Activated gamma-delta T cell treated with Interleukin-2 at 50 U/mL for 16 hours (primary cell): ENCODE measurements at regions not wholly inside any gene's neighbourhood (a gene's known extent, or its start where the extent isn't known, plus 50 kb on each side); places are given as distances from the start of the nearest gene placed in this dataset.
"Not testable (repeated sequence)": the region's sequence is repeated elsewhere in the genome, so short reads cannot be mapped to it uniquely, and the experiment has no call there.

ENCODE experiments used
- DNase-seq: peaks from one replicate; pipeline ENCODE4 v3.0.0-alpha.2; 2020

DNA sequence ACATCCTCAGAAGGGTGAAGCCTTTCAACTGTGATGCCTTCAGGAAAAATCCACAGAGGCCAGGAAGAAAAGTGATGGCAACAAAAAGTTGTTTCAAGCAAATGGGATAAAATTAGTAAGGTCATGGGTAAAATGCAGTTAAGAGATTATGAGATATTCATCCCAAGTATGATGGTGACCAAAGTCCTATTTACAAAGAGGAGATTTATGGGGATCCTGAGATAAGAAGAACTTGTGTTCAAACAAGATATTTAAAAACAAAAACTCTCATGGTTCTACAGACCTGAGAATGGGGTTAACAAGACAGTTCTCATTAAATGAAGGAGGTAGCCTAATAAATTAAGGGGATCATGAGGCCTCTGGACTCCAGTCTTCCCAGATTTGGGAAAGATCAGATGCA, 184.4 kb downstream of the FCRL5 start:
- no peak for DNase-seq

DNA sequence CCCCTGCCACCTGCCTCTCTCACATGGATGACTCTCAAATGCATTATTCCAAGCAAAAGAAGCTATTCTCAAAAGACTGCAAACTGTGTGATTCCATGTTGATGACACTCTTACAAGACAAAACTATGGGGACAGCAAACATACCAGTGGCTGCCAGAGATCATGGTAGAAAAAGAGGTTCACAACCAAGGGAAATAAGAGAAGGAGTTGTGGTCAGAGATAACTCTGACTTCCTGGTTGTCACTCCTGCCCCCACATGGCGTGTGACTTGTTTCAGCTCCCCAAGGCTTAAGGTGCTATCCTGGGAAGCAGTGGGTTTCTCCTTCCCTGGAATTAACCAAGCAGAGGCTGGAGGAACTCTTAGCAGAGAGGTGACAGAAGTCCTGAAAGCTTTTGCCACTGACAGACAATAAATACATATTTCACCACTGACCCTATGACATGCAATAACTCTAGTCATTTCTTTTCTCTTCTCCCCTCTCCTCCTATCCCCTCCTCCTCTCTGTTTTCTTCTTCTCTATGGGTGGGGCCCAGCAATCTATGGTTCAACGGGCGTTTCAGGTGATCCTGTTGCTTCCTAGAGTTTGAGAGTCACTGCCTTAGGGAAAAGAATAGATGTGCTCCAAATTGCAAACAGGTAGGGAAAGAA, 185.1 kb downstream of the FCRL5 start:
- DNase-seq: no peak

DNA sequence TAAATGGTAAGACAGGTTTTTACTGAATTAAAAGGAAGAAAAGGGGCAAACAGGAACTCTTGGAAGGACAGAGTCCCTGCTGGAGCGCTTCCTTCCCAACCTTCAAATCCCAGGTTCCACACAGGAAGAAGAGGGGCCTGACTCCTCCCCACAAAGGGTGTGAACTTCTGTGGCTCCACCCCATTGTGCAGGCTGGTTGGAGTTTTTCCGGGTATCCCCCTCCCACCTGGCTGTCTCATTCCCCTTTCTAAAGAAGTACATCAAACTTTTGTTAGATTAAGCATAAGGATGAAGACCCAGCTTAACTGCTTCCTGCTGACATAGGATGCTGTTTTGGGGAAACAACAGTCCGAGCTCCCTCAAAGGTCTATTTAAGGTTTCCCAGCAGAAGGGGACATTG, 187.7 kb downstream of the FCRL5 start:
- DNase-seq: no peak

DNA sequence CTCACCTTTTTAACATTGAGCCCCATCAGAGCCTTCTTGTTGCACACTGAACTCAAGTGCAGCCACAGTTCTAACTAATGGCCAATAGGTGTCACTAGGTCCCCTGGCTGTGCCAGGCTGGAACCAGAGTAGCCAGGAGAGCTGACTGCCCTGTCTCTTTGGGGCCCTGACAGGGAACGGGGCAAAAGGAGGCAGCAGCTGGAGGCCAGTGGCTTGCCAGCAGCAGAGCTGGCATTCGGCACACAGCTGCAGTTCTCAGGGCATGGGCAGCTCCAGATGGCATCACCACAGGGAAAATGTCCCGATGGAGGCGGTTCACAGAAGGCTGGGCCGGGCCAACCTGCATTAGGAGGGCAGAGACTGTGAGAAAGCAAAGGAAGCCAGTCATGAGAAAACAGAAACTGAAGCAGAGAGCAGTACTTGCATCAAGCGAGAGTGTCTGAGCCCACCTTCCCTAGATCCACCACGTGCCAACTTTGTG, 188.6 kb downstream of the FCRL5 start:
- no peak for DNase-seq

DNA sequence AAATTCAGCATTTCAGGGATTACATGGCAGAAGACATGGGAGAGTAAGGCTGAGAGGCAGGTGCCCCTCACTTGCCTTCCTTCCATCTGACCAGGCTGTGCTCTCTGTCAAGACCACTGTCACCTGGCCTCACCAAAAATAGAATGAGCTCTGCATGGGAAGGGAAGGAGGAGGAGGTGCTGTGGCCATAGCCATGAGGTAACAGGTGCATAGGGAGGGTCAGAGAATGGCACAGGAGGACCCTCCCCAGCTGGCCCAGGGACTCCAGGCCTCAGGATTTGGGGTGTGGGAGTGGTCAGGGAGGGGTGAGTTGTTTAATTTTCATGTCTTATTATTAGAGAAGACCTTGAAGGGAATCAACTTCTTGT, 192.3 kb downstream of the FCRL5 start:
- no peak for DNase-seq

DNA sequence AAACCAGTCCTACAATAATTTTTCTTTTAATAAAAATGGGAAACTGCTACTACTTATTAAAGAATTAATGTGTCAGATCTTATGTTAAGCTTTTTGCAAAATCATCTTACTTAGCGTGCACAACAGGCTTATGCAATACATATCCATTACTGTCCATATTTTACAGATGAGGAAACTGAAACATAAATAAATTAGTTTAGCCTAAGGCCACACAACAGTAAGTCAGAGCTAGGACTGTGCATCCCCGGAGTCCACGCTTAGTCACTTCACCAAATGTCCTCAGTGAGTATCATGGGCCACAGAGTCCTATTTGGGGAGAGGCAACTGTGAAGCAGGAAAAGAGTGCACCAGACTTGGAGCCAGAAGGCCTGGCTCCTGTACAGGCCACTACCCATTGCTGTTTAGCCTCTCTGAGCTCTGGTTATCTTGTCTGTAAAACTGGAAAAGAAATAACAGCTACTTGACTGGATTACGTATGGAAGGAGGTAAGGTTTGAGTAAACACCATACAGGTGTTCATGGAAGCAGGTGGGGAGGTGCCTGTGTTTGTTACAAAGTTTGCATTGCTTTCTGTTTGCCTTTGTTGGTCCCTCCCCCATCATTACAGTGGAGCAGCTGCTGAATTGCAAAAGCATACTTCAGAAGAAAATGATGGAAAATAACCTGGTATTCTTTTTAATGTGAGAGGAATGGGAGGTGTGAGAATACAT, 192.8 kb downstream of the FCRL5 start:
- DNase-seq: no peak

DNA sequence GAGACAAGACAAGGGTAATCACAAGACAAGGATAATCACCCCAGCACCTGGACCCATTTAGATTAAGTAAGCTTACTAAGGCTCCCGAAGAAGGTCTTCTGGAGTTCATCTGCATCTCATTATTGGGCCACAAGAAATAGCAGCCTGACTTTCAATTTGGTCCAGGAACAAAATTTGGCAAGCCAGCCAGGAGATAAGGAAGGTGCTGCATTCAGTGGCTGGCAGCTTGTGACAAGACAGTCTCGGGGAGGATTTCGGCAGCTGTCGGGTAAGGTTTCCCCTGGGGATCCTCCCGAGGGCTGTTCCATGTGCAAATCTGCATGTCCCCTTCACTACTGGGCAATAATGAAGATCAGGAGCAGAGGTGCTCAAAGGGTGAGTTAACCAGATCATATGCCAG, 195.2 kb downstream of the FCRL5 start:
- no peak for DNase-seq

DNA sequence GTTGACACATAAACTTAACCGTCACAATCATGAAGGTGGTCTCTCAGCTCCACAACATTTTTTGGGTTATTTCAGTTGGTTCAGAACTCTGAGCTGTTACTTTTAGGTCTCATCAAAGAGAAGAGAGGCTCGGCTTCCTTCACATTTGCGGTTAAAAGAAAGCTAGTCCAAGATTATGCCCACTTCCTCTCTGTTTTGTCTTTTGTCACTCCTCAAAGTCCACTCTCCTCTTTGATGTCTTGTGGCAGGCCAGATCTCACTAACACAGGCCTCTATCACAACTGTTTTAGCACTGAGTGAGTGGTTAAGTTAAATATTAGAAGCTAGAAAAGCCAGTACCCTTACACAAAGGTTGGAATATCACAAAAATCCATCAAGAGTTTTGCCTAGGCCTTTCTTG, 195.7 kb downstream of the FCRL5 start:
- no peak for DNase-seq

DNA sequence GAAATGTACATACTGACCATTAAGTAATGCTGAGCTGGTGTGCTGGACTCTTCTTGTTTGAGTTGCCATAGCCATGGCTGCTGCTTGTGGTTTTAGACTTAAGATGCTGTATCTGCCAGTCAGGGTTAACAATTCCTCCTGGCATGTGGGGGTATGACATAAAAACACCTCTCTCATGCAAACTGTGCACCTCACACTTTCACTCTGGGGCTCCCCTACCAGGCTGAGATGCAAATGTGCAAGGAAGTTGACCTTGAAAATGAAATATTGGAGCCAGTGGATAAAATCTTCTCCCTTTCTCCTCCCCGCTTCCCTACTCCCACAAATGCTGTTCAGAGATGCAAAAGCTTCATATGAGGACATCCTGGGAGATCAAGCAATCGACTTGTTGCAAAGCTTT, 198.8 kb downstream of the FCRL5 start:
- DNase-seq: no peak

DNA sequence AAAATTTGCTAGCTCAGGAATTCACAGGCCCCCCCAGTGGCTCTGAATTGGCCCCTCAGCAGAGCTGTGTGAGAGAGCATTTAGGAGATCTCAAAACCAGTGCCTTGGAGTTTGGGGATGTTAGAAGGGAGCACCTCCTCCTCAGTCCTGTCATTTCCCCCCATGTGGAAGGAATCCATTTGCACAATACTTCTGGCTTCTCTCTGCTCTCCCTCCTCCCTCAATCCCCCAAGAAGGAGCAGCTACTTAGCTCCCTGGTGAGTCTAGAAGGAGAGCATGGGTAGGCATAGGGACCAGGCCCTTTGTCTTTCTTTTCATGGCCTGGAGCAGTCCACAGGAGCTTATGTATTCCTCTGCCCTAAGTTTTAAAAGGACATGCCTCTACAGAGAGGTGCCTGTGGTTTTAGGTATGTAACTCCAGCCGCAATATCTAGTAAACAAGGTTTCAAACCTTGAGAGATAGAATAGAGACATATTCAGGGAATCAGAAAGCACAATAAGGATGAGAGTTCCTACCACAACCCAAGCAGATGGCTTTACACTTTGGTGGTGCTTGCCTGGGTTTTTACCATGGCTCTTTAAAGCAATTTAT, 199.4 kb downstream of the FCRL5 start:
- DNase-seq: no peak

DNA sequence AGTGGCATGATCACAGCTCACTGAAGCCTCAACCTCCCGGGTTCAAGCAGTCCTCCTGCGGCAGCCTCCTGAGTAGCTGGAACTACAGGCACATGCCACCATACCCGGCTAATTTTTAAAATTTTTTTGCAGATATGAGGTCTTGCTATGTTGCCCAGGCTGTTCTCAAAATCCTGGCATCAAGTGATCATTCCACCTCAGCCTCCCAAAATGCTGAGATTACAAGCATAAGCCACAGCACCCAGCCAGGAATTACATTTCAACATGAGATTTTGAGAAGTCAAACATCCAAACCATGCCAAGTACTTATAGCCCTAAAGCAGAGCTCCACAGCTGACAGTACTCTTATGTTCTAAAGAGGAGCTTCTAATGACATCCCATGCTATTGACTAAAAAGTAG, 200.1 kb downstream of the FCRL5 start:
- no peak for DNase-seq

DNA sequence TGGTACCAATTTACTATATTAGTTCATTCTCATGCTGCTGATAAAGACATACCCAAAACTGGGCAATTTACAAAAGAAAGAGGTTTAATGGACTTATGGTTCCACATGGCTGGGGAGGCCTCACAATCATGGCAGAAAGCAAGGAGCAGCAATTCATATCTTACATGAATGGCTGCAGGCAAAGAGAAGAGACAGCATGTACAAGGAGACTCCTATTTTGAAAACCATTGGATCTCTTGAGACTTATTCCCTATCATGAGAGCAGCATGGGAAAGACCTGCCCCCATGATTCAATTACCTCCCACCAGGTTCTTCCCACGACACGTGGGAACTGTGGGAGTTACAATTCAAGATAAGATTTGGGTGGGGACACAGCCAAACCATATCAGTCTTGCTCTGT, 200.5 kb downstream of the FCRL5 start:
- not testable (repeated sequence) for DNase-seq

DNA sequence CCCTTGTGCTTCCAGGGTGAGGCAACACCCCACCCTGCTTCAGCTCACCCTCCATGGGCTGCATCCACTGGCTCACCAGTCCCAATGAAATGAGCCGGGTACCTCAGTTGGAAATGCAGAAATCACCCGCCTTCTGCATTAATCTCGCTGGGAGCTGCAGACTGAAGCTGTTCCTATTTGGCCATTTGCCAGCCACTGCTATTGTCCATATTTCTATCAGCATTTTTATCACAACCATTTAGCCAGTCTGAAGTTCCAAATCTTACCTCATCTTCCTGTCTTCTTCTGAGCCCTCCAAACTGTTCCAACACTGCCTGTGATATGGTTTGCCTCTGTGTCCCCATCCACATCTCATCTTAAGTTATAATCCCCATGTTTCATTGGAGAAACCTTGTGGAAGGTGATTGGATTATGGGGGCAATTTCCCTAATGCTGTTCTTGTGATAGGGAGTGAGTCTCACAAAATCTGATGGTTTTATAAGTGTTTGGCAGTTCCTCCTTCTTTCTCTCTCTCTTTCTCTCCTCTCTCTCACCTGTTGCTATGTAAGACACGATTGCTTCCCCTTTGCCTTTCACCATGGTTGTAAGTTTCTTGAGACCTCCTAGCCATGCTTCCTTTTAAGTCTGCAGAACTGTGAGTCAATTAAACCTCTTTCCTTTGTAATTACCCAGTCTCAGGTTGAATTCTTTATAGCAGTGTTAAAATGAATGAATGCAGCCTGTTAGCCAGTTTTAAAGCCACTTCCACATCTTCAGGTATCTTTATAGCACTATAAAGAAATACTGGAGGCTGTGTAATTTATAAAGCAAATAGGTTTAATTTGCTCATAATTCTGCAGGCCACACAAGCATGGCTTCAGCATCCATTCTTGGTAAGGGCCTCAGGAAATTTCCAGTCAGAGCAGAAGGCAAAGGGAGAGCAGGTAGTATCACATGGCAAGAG, 203.5 kb downstream of the FCRL5 start:
- no peak for DNase-seq

DNA sequence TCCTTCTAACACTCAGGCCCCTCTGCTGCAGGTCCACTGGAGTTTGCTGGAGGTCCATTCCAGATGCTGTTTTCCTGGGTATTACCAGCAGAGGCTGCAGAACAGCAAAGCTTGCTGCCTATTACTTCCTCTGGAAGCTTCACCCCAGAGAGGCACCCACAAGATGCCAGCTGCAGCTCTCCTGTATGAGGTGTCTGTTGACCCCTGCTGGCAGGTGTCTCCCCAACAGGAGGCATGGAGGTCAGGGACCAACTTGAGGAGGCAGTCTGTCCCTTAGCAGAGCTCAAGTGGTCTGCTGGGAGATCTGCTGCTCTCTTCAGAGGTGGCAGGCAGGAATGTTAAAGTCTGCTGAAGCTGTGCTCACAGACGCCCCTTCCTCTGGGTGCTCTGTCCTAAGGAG, 204.8 kb downstream of the FCRL5 start:
- DNase-seq: no peak

DNA sequence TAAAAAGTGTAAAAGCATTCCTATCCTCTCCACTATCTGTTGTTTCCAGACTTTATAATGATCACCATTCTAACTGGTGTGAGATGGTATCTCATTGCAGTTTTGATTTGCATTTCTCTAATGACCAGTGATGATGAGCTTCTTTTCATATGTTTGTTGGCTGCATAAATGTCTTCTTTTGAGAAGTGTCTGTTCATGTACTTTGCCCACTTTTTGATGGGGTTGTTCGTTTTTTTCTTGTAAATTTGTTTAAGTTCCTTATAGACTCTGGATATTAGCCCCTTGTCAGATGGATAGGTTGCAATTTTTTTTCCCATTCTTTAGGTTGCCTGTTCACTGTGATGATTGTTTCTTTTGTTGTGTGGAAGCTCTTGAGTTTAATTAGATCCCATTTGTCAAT, 199.6 kb upstream of the ETV3 start:
- not testable (repeated sequence) for DNase-seq

DNA sequence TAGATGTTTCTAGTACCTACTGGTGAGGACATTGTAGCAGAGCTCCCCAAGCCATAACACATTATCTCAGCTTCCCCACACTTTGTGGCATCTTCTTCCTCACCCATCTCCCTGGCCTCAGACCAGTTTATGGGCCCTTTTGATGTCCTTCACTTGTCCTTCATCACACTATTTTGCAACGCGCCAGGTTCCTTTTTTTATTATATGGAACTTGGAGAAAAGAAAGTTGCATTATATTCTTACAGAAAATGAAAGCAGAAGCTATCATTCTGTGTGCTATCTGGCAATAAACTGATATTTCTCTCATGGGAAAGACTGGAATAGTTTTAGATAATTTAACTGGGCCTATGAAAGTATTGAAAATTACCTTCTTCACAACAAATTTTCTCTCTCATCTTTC, 196.9 kb upstream of the ETV3 start:
- DNase-seq: no peak

DNA sequence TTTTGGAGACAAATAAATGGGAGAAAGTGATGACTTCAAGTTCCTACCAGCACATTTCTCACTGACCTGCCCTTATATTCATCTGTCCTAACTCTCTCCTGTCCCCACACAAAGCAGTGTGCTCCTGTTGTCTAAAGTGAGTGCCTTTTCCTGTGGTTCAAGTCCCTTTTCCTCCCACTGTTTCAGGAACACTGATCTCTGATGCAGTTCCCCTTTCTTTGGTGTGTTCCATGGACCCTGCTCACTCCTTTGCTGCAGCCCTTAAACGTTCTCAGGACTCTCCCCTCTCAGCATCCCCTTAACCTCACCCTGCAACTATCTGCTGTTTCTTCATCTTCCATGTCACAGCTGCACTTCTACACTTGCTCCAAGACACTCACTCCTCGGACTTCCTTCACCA, 195.8 kb upstream of the ETV3 start:
- no peak for DNase-seq

DNA sequence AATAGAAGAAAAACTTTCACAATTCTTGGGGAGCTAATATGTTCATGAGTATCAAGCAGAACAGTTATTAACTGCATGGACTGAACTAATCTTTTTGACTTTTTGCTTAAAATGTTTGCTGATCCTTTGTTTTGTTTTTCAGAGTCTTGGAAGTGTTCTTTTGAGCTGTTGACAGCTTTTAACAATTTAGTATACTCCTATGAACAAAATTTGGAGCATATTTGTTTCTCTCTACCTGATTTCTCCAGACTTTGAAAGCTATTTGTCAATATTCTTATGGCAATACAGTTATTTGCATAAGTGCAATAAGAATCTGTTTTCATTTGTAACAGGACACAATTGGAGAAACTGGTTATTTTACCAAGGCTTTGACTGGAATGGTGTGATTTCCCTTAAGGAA, 192.0 kb upstream of the ETV3 start:
- DNase-seq: not testable (repeated sequence)

DNA sequence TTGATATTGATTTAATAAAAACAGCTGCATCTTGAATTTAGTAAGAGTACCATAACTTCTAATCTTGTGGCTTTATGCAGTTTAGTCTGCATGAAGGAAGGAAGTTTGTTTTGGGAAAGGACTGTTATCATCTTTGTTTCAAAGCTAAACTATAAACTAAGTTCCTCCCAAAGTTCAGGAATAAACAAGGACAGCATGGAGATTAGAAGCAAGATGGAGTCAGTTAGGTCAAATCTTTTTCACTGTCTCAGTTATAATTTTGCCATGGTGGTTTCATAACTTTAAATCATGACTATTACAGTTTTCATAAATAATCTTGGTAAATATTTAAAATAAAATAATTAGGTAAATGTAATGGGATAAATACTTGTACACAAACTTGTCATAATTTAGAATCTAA, 189.9 kb upstream of the ETV3 start:
- not testable (repeated sequence) for DNase-seq

DNA sequence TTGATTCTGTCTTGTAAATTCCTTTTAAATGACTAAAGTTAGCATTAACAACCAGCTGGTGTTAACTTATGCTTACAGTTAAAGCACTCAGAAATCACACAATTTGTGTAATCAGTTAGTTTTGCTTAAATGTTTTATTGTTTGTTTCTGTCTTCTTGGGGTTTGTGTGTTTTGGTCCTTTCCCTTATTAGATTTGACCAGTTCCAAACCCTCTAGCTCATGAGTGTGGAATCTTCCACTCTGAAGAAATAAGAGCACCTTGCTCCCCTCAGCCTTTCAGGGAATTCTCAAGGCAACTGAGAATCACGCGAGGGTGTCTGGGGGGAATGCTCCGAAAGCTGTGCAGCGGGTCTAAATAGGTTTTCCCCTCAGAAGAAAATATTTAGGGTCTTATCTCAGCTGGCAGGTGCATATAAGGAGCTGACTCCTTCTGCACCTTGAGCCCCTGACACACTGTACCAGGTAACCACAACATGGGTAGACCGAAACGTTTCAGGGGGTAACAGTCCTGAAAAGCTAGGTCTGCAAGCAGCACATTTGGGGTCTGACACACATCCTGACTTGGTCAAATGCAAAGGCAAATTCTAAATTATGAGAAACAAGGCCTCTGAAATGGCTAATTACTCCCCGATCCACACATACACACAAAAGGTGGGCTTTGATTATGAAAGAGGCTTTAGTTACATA, 188.1 kb upstream of the ETV3 start:
- DNase-seq: no peak

DNA sequence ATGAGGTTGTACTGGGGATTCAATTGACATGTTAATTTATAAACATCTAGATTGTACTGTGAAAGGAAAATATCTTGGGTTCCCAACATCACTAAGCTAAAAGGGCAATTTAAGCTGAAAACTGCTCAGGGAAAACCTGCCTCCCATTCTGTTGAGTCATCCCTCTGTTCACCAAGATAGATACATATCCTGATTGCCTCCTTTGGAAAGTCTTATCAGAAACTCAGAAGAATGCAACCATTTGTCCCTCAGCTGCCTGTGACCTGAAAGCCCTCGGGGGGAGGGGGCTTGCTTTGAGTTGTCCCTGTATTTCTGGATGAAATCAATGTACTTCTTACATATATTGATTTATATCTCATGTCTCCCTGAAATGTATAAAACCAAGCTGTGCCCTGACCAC, 187.0 kb upstream of the ETV3 start:
- DNase-seq: no peak

DNA sequence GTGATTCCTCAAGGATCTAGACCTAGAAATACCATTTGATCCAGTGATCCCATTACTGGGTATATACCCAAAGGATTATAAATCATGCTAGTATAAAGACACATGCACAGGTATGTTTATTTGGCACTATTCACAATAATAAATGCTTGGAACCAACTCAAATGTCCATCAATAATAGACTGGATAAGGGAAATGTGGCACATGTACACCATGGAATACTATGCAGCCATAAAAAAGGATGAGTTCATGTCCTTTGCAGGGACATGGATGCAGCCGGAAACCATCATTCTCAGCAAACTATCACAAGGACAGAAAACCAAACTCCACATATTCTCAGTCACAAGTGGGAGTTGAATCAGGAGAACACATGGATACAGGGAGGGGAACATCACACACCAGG, 183.8 kb upstream of the ETV3 start:
- not testable (repeated sequence) for DNase-seq

DNA sequence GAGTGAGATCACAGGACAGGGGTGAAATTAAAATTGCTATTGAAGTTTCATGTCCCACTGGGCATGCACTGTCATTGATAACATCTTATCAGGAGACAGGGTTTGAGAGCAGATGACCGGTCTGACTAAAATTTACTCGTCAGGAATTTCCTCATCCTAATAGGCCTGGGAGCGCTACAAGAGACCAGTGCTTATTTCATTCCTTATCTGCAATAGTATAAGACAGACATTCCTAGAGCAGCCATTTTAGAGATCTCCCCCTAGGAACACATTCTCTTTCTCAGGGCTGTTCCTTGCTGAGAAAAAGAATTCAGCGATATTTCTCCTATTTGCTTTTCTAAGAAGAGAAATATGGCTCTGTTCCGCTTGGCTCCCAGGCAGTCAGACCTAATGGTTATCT, 181.4 kb upstream of the ETV3 start:
- DNase-seq: no peak
